HepG2 (cell line): ENCODE measurements at regions not wholly inside any gene's neighbourhood (a gene's known extent, or its start where the extent isn't known, plus 50 kb on each side); places are given as distances from the start of the nearest gene placed in this dataset.
A peak's percentile ranks its signal among the peaks of the same experiment; 100 is the strongest.

Source experiments
- AHDC1 ChIP-seq: sonication (generic); formaldehyde crosslinking; IDR thresholded peaks from 2 replicates; pipeline ENCODE4 v1.5.1; 2020; ENCODE audit warnings: mild to moderate bottlenecking, missing genetic modification reagents, borderline replicate concordance
- ARID3A ChIP-seq: IDR thresholded peaks from 2 replicates; pipeline ENCODE4 v1.6.1; 2012; ENCODE audit warnings: low read depth, low read length, improper control_type of control experiment
- HMG20A ChIP-seq: IDR thresholded peaks from 2 replicates; pipeline ENCODE4 v1.6.1; 2016; ENCODE audit warnings: borderline replicate concordance
- NFIC ChIP-seq: IDR thresholded peaks from 2 replicates; pipeline ENCODE4 v1.6.1; 2012; ENCODE audit warnings: mild to moderate bottlenecking, low read length, inconsistent platforms
- POGK ChIP-seq: sonication (generic); formaldehyde crosslinking; conservative IDR thresholded peaks from 2 replicates; pipeline ENCODE4 v1.8.0; 2022; ENCODE audit warnings: mild to moderate bottlenecking, moderate library complexity, missing genetic modification reagents
- ZNF556 ChIP-seq: sonication (generic); formaldehyde crosslinking; IDR thresholded peaks from 2 replicates; pipeline ENCODE4 v1.4.0; 2020; ENCODE audit warnings: mild to moderate bottlenecking, missing genetic modification reagents, borderline replicate concordance
- TF ChIP-seq, protein P1 (sequence below): sonication (generic); formaldehyde crosslinking; IDR thresholded peaks from 2 replicates; pipeline ENCODE4 v1.4.0; 2020; ENCODE audit warnings: mild to moderate bottlenecking, missing genetic modification reagents
- TF ChIP-seq, protein P2 (sequence below): sonication (generic); formaldehyde crosslinking; IDR thresholded peaks from 2 replicates; pipeline ENCODE4 v1.5.1; 2020; ENCODE audit warnings: mild to moderate bottlenecking, missing genetic modification reagents, moderate library complexity

GRCh38 chr13:29920025-29920643 lies 69.7 kb upstream of the UBL3 start (continued):
- TF ChIP-seq, protein P1, sequence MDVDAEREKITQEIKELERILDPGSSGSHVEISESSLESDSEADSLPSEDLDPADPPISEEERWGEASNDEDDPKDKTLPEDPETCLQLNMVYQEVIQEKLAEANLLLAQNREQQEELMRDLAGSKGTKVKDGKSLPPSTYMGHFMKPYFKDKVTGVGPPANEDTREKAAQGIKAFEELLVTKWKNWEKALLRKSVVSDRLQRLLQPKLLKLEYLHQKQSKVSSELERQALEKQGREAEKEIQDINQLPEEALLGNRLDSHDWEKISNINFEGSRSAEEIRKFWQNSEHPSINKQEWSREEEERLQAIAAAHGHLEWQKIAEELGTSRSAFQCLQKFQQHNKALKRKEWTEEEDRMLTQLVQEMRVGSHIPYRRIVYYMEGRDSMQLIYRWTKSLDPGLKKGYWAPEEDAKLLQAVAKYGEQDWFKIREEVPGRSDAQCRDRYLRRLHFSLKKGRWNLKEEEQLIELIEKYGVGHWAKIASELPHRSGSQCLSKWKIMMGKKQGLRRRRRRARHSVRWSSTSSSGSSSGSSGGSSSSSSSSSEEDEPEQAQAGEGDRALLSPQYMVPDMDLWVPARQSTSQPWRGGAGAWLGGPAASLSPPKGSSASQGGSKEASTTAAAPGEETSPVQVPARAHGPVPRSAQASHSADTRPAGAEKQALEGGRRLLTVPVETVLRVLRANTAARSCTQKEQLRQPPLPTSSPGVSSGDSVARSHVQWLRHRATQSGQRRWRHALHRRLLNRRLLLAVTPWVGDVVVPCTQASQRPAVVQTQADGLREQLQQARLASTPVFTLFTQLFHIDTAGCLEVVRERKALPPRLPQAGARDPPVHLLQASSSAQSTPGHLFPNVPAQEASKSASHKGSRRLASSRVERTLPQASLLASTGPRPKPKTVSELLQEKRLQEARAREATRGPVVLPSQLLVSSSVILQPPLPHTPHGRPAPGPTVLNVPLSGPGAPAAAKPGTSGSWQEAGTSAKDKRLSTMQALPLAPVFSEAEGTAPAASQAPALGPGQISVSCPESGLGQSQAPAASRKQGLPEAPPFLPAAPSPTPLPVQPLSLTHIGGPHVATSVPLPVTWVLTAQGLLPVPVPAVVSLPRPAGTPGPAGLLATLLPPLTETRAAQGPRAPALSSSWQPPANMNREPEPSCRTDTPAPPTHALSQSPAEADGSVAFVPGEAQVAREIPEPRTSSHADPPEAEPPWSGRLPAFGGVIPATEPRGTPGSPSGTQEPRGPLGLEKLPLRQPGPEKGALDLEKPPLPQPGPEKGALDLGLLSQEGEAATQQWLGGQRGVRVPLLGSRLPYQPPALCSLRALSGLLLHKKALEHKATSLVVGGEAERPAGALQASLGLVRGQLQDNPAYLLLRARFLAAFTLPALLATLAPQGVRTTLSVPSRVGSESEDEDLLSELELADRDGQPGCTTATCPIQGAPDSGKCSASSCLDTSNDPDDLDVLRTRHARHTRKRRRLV: no peak
- TF ChIP-seq AHDC1 (CRISPR knock-in tag) (peak; percentile 39; the same call in 1 of the 2 replicates), HMG20A (CRISPR knock-in tag) (peak; percentile 36; the same call in 1 of the 2 replicates), POGK (CRISPR knock-in tag) (no peak), ARID3A (0 out of 2 replicates have a peak, but pooled peaks have one; percentile 34), ZNF556 (CRISPR knock-in tag) (no peak), NFIC (peak; percentile 35; the same call in 1 of the 2 replicates)
- TF ChIP-seq, protein P2, sequence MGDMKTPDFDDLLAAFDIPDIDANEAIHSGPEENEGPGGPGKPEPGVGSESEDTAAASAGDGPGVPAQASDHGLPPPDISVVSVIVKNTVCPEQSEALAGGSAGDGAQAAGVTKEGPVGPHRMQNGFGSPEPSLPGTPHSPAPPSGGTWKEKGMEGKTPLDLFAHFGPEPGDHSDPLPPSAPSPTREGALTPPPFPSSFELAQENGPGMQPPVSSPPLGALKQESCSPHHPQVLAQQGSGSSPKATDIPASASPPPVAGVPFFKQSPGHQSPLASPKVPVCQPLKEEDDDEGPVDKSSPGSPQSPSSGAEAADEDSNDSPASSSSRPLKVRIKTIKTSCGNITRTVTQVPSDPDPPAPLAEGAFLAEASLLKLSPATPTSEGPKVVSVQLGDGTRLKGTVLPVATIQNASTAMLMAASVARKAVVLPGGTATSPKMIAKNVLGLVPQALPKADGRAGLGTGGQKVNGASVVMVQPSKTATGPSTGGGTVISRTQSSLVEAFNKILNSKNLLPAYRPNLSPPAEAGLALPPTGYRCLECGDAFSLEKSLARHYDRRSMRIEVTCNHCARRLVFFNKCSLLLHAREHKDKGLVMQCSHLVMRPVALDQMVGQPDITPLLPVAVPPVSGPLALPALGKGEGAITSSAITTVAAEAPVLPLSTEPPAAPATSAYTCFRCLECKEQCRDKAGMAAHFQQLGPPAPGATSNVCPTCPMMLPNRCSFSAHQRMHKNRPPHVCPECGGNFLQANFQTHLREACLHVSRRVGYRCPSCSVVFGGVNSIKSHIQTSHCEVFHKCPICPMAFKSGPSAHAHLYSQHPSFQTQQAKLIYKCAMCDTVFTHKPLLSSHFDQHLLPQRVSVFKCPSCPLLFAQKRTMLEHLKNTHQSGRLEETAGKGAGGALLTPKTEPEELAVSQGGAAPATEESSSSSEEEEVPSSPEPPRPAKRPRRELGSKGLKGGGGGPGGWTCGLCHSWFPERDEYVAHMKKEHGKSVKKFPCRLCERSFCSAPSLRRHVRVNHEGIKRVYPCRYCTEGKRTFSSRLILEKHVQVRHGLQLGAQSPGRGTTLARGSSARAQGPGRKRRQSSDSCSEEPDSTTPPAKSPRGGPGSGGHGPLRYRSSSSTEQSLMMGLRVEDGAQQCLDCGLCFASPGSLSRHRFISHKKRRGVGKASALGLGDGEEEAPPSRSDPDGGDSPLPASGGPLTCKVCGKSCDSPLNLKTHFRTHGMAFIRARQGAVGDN (CRISPR knock-in tag): no peak
